ENCODE measurements at regions not wholly inside any gene's neighbourhood (a gene's known extent, or its start where the extent isn't known, plus 50 kb on each side); places are given as distances from the start of the nearest gene placed in this dataset.

DNA sequence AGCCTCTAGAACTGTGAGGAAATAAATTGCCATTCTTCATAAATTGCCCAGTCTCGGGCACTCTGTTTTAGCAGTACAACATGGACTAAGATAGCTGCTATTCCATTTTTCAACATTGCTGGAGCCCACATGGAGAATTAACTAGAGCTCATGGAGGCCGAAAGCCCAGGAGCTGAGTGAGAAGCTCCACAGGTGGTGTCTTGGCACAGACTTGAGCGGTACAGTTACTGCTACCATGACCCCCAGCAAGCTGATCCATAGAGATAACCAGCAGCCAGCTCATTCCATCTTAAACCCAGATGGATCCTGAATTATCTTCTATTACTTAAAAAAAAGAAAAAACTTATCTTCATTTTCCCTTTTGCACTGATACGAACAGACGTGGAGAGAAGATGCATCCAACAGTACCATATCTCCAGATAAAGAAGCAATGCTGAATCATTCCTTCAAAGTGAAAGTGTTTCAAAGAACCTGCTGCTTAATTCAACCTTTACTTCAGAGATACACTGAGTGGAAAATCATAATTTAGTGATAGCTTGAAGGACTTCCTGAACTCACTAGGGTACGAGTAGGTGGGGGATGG is 115.1 kb downstream of the SETD4 start:
- TF ChIP-seq EZH2 (conservative IDR thresholded peaks at IDR 0.05; ENCODE audit: low read depth, low read length) (no peak), SP1 (IDR thresholded peaks at IDR 0.05) (no peak), SP1 (CRISPR knock-in tag; IDR thresholded peaks at IDR 0.05) (no peak), ZNF24 (IDR thresholded peaks at IDR 0.05) (no peak), ZNF20 (CRISPR knock-in tag; IDR thresholded peaks at IDR 0.05) (no peak)
- TF ChIP-seq, protein P1, sequence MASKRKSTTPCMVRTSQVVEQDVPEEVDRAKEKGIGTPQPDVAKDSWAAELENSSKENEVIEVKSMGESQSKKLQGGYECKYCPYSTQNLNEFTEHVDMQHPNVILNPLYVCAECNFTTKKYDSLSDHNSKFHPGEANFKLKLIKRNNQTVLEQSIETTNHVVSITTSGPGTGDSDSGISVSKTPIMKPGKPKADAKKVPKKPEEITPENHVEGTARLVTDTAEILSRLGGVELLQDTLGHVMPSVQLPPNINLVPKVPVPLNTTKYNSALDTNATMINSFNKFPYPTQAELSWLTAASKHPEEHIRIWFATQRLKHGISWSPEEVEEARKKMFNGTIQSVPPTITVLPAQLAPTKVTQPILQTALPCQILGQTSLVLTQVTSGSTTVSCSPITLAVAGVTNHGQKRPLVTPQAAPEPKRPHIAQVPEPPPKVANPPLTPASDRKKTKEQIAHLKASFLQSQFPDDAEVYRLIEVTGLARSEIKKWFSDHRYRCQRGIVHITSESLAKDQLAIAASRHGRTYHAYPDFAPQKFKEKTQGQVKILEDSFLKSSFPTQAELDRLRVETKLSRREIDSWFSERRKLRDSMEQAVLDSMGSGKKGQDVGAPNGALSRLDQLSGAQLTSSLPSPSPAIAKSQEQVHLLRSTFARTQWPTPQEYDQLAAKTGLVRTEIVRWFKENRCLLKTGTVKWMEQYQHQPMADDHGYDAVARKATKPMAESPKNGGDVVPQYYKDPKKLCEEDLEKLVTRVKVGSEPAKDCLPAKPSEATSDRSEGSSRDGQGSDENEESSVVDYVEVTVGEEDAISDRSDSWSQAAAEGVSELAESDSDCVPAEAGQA (IDR thresholded peaks at IDR 0.05; ENCODE audit: low read depth): no peak
- TF ChIP-seq, protein P1 (CRISPR knock-in tag; IDR thresholded peaks at IDR 0.05; ENCODE audit: borderline replicate concordance): no peak

Measured in HepG2 (cell line).